Effector memory CD4-positive, alpha-beta T cell (primary cell): ENCODE measurements at regions not wholly inside any gene's neighbourhood (a gene's known extent, or its start where the extent isn't known, plus 50 kb on each side); places are given as distances from the start of the nearest gene placed in this dataset.

ENCODE experiments used
- DNase-seq, 3 donors: peaks; one replicate each; pipeline ENCODE4 v3.0.0-alpha.2; 2020
- H3K27ac ChIP-seq: 2 replicates; pipeline ENCODE4 v1.7.0; 2013; ENCODE audit warnings: mild to moderate bottlenecking, low read length, moderate library complexity; ENCODE audit not compliant: insufficient read depth, poor library complexity, severe bottlenecking
- H3K27me3 ChIP-seq: replicated peaks from 2 replicates; pipeline ENCODE4 v1.7.0; 2013; ENCODE audit warnings: mild to moderate bottlenecking, low read length; ENCODE audit not compliant: insufficient read depth, control insufficient read depth, poor library complexity, severe bottlenecking
- H3K36me3 ChIP-seq: 2 replicates; pipeline ENCODE4 v1.7.0; 2013; ENCODE audit warnings: mild to moderate bottlenecking, low read length, moderate library complexity; ENCODE audit not compliant: control insufficient read depth, insufficient read depth
- H3K4me1 ChIP-seq: 2 replicates; pipeline ENCODE4 v1.7.0; 2013; ENCODE audit warnings: low read length, mild to moderate bottlenecking; ENCODE audit not compliant: control insufficient read depth, insufficient read depth, poor library complexity, severe bottlenecking
- H3K4me3 ChIP-seq: 2 replicates; pipeline ENCODE4 v1.7.0; 2013; ENCODE audit warnings: low read length, low read depth, mild to moderate bottlenecking; ENCODE audit not compliant: insufficient read depth, poor library complexity, severe bottlenecking
- H3K9me3 ChIP-seq: 2 replicates; pipeline ENCODE4 v1.7.0; 2013; ENCODE audit warnings: mild to moderate bottlenecking, low read length, moderate library complexity; ENCODE audit not compliant: control insufficient read depth

GRCh38 chr5:155106221-155106620, 92.7 kb downstream of the KIF4B start:
- Histone ChIP-seq H3K27me3 (no peaks in the 10 kb centered on the region), H3K4me1 (no peaks in the 10 kb centered on the region), H3K9me3 (no peaks in the 10 kb centered on the region), H3K27ac (no peak overlapping the region), H3K36me3 (no peaks in the 10 kb centered on the region), H3K4me3 (no peak overlapping the region)
- no peak for DNase-seq

GRCh38 chr5:155113888-155114287, 100.3 kb downstream of the KIF4B start:
- H3K27ac ChIP-seq, result no peak overlapping the region
- no peaks in the 10 kb centered on the region for H3K36me3 ChIP-seq
- no peak overlapping the region for H3K4me3 ChIP-seq
- H3K4me1 ChIP-seq, result no peaks in the 10 kb centered on the region
- no peaks in the 10 kb centered on the region for H3K27me3 ChIP-seq
- DNase-seq, result no peak
- no peaks in the 10 kb centered on the region for H3K9me3 ChIP-seq

- Histone ChIP-seq H3K9me3 (no peaks in the 10 kb centered on the region), H3K36me3 (no peaks in the 10 kb centered on the region), H3K27ac (no peak overlapping the region), H3K4me1 (no peaks in the 10 kb centered on the region), H3K27me3 (no peaks in the 10 kb centered on the region), H3K4me3 (no peak overlapping the region)
- no peak for DNase-seq
Measured at GRCh38 chr5:155114655-155115054, 101.1 kb downstream of the KIF4B start.

DNA sequence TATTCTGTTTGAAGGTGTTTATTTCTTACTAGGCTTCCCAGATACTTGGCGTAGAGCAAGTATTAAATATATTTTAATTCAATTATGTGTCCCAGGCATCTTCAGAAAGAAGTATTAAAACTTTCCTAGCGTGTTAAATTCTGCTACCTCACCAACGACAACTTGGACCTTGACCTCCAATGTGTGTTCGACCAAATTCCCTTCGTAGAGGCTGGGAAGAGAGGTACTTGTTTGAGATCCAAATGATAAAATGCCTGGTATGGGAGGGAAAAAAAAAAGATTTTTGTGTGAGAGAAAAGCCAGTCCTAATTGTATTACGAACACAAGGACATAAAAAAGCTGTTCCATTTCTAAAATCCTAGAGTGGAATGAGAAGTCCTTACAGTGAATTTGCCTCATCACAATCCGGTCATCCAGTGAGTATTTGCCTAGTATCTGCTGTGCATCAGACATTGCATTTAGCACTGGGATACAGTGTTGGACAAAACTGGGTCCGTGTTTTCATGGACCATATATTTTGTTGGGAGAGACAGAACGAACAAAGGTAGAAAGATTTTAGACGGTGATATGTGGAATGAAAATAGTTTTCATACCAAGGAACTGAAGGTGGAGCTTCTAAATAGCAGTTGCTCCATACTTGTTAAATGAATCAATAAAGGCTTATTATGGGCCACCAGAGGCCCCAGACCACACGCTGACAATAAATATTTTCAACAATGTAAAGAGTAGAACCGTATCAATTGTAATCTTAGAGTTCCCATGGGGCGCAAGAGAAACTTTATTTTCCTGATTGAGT, 103.1 kb downstream of the KIF4B start:
- H3K27ac ChIP-seq, result no peak overlapping the region
- no peaks in the 10 kb centered on the region for H3K36me3 ChIP-seq
- H3K27me3 ChIP-seq, result no peaks in the 10 kb centered on the region
- no peaks in the 10 kb centered on the region for H3K4me1 ChIP-seq
- DNase-seq, result no peak
- no peaks in the 10 kb centered on the region for H3K9me3 ChIP-seq
- H3K4me3 ChIP-seq, result no peak overlapping the region

DNA sequence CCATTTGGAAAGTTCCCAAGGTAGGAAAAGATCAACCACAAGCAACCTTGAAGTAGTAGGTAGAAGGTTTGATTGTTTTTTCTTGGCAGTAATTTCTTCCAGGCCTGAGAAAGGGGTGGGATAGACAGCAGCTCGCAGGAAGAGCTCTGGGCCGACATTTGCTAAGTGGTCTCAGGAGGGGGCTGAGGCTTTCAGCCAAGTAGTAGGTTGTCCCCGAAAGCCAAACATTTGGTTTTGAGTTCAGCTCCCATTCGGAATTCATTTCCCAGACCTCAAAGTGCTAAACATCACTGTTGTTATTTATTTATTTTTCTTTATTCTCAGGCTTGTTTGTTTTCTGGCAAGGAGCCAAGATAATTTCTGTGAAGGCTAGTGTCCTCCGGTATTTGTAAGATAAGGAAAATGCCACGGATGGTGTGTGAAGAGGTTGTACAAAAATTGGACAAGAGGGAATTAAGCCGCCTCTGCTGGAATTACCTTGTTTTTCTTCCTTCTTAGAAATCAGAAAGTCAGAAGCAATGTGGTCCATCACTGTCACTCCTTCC, 112.1 kb downstream of the KIF4B start:
- Histone ChIP-seq H3K9me3 (no peaks in the 10 kb centered on the region), H3K27ac (no peak overlapping the region), H3K4me1 (no peaks in the 10 kb centered on the region), H3K4me3 (no peak overlapping the region), H3K27me3 (no peaks in the 10 kb centered on the region), H3K36me3 (no peaks in the 10 kb centered on the region)
- DNase-seq, result no peak

DNA sequence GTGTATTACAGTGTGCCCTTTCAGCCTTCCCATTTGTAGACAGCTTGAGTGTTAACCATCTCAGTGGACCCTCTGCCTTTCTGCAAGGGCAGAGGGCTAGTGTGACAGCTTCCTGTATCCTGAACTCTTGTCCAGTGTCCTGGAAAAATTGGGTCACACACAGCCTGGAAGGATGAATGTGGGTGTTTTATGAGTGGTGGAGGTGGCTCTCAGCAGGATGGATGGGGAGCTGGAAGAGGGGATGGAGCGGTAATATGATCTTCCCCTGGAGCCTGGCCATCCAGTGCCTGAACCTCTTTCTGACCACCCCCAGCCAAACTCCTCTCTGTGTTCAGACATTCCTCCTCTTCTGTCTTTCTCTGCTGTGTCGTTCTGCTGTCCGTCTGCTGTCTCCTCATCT, 113.0 kb downstream of the KIF4B start:
- no peaks in the 10 kb centered on the region for H3K4me1 ChIP-seq

DNA sequence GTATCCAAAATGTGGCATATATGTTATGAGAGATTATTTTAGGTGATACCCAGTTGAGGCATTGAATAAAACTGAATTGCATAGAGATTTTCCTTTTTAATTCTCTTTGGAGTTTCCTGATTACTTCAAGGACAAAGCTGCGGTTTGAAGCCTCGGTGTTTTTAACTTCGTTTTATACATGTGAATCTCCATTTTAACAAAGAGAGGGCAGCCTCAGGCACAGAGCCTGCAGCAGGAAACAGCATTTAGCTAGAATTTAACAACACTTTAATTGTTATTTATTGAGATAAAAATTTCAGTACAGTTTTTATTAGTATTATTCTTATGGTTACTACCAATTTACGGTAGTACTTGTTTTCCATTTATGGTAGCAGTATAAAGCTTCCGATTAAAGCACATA, 114.0 kb downstream of the KIF4B start:
- Histone ChIP-seq H3K27me3 (no peaks in the 10 kb centered on the region), H3K27ac (no peak overlapping the region), H3K36me3 (no peaks in the 10 kb centered on the region), H3K4me1 (no peaks in the 10 kb centered on the region), H3K4me3 (no peak overlapping the region), H3K9me3 (no peaks in the 10 kb centered on the region)
- DNase-seq, result no peak

More for the DNA sequence above, 113.0 kb downstream of the KIF4B start:
- Histone ChIP-seq H3K27ac (no peak overlapping the region), H3K9me3 (no peaks in the 10 kb centered on the region), H3K27me3 (no peaks in the 10 kb centered on the region), H3K36me3 (no peaks in the 10 kb centered on the region), H3K4me3 (no peak overlapping the region)
- DNase-seq, result no peak

DNA sequence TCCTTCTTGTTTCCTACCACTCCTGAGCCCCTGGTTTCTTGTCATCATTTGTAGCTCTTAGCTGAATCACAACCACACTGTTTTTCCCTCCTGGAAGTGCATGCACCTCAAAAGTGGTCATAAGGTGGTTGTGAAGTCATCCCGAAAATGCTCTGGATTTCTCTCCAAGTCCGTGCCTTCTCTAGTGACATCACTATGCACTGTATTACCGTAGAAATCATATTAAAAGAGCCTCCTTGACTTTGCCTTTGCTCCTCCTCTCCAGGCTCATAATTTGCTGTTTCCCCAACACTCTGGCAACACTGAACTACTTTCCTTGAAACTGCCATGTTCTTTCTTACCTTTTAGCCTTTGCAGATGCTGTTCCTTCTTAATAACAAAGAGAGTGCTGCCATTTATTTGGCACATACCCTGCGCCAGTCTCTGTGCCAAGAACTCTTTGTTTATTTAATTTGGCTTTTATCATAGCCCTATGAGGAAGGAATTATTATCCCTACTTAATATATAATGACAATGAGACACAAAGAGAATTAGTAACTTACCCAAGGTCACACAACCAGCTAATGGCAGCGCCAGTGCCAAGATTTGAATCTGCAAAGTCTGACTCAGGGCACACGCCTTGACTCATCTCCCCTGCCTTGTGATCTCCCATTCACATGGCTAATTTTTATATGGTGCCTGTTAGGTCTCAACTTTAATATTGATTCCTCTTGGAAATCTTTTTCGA, 115.4 kb downstream of the KIF4B start:
- Histone ChIP-seq H3K27ac (no peak overlapping the region), H3K9me3 (no peaks in the 10 kb centered on the region), H3K4me3 (no peak overlapping the region), H3K27me3 (no peaks in the 10 kb centered on the region), H3K36me3 (no peaks in the 10 kb centered on the region), H3K4me1 (no peaks in the 10 kb centered on the region)
- DNase-seq, result no peak

GRCh38 chr5:155129513-155129880, 115.9 kb downstream of the KIF4B start:
- no peaks in the 10 kb centered on the region for H3K4me1 ChIP-seq
- no peak overlapping the region for H3K4me3 ChIP-seq
- no peaks in the 10 kb centered on the region for H3K36me3 ChIP-seq
- H3K9me3 ChIP-seq, result no peaks in the 10 kb centered on the region
- DNase-seq, result no peak
- no peaks in the 10 kb centered on the region for H3K27me3 ChIP-seq
- no peak overlapping the region for H3K27ac ChIP-seq

- H3K27ac ChIP-seq, result no peak overlapping the region
- no peaks in the 10 kb centered on the region for H3K9me3 ChIP-seq
- H3K27me3 ChIP-seq, result peaks cover 2% of the 10 kb centered on the region
- no peaks in the 10 kb centered on the region for H3K4me1 ChIP-seq
- DNase-seq, result no peak
- no peaks in the 10 kb centered on the region for H3K36me3 ChIP-seq
- H3K4me3 ChIP-seq, result no peak overlapping the region
Measured at GRCh38 chr5:155134130-155134529, 120.6 kb downstream of the KIF4B start.
